GM19351 (cell line): ENCODE measurements at regions not wholly inside any gene's neighbourhood (a gene's known extent, or its start where the extent isn't known, plus 50 kb on each side); places are given as distances from the start of the nearest gene placed in this dataset.
A peak's percentile ranks its signal among the peaks of the same experiment; 100 is the strongest.
"Not testable (repeated sequence)": the region's sequence is repeated elsewhere in the genome, so short reads cannot be mapped to it uniquely, and the experiment has no call there.

Source experiments
- ATAC-seq: cut with Tn5 transposase; IDR thresholded peaks from one replicate; pipeline ENCODE4 v1.9.1; 2021; ENCODE audit warnings: mild to moderate bottlenecking, moderate library complexity; ENCODE audit not compliant: unreplicated experiment

- no peak for ATAC-seq
These were observed 1299.2 kb downstream of the CNTNAP5 start for GRCh38 chr2:125324273-125324672.

- ATAC-seq = peak; percentile 67
These were observed 1305.0 kb downstream of the CNTNAP5 start for GRCh38 chr2:125330133-125330532.

GRCh38 chr2:125341353-125341752 lies 1314.6 kb upstream of the GYPC start:
- no peak for ATAC-seq

GRCh38 chr2:125353542-125353941 lies 1302.4 kb upstream of the GYPC start:
- not testable (repeated sequence) for ATAC-seq

- ATAC-seq = no peak
These were observed 1291.6 kb upstream of the GYPC start for GRCh38 chr2:125364192-125364983.

GRCh38 chr2:125364984-125365265 lies 1291.0 kb upstream of the GYPC start:
- ATAC-seq = no peak

GRCh38 chr2:125371867-125372266 lies 1284.1 kb upstream of the GYPC start:
- no peak for ATAC-seq

- ATAC-seq = no peak
These were observed 1282.7 kb upstream of the GYPC start for GRCh38 chr2:125373293-125373692.

GRCh38 chr2:125386074-125386473 lies 1269.9 kb upstream of the GYPC start:
- ATAC-seq = peak; percentile 56

- ATAC-seq = peak; percentile 85
These were observed 1258.3 kb upstream of the GYPC start for GRCh38 chr2:125397535-125398251.

- peak; percentile 37 for ATAC-seq
These were observed 1257.0 kb upstream of the GYPC start for GRCh38 chr2:125398738-125399524.

GRCh38 chr2:125405816-125406215 lies 1250.1 kb upstream of the GYPC start:
- no peak for ATAC-seq

GRCh38 chr2:125408874-125409538 lies 1247.0 kb upstream of the GYPC start:
- ATAC-seq = no peak

GRCh38 chr2:125418483-125418882 lies 1237.5 kb upstream of the GYPC start:
- no peak for ATAC-seq

GRCh38 chr2:125422198-125422770 lies 1233.7 kb upstream of the GYPC start:
- ATAC-seq = not testable (repeated sequence)

- ATAC-seq = no peak
These were observed 1231.6 kb upstream of the GYPC start for GRCh38 chr2:125424266-125424785.

GRCh38 chr2:125427721-125428315 lies 1228.1 kb upstream of the GYPC start:
- ATAC-seq = no peak

- ATAC-seq = no peak
These were observed 1211.9 kb upstream of the GYPC start for GRCh38 chr2:125444106-125444505.

- ATAC-seq = no peak
These were observed 1210.5 kb upstream of the GYPC start for GRCh38 chr2:125445495-125445894.

- no peak for ATAC-seq
These were observed 1205.9 kb upstream of the GYPC start for GRCh38 chr2:125450092-125450491.
